ENCODE measurements at regions not wholly inside any gene's neighbourhood (a gene's known extent, or its start where the extent isn't known, plus 50 kb on each side); places are given as distances from the start of the nearest gene placed in this dataset.

DNA sequence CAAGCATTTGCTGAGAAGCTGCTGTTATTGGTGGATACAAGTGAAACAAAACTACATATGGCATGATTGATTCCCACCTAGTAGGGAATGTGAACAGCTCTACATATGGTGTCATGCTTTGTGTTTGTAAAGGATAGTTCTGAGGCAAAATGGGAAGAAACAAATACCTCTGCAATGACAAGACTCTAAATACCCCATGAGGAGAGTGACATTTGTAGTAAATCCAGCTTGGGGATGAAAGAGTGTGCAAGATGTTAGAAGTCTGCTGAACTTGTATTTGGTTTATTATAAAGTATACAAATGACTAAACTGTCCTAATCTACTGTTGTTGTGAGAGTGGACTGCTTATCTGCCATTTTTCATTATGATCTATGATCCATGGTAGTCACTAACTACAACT, 120.8 kb upstream of the HS3ST1 start:
- H3K27ac ChIP-seq, result no peak overlapping the region
- no peak for DNase-seq (ENCODE audit: low spot score in 2 of 2)
- no peaks in the 10 kb centered on the region for H3K36me3 ChIP-seq
- no peak overlapping the region for H3K4me3 ChIP-seq
- no peaks in the 10 kb centered on the region for H3K9me3 ChIP-seq
- no peaks in the 10 kb centered on the region for H3K4me1 ChIP-seq
- H3K27me3 ChIP-seq, result no peaks in the 10 kb centered on the region
- TF ChIP-seq, protein P1, sequence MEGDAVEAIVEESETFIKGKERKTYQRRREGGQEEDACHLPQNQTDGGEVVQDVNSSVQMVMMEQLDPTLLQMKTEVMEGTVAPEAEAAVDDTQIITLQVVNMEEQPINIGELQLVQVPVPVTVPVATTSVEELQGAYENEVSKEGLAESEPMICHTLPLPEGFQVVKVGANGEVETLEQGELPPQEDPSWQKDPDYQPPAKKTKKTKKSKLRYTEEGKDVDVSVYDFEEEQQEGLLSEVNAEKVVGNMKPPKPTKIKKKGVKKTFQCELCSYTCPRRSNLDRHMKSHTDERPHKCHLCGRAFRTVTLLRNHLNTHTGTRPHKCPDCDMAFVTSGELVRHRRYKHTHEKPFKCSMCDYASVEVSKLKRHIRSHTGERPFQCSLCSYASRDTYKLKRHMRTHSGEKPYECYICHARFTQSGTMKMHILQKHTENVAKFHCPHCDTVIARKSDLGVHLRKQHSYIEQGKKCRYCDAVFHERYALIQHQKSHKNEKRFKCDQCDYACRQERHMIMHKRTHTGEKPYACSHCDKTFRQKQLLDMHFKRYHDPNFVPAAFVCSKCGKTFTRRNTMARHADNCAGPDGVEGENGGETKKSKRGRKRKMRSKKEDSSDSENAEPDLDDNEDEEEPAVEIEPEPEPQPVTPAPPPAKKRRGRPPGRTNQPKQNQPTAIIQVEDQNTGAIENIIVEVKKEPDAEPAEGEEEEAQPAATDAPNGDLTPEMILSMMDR (IDR thresholded peaks at IDR 0.05), result no peak
- no peak for TF ChIP-seq EP300 (IDR thresholded peaks at IDR 0.05)
- no peak for TF ChIP-seq POLR2A (IDR thresholded peaks at IDR 0.05)

DNA sequence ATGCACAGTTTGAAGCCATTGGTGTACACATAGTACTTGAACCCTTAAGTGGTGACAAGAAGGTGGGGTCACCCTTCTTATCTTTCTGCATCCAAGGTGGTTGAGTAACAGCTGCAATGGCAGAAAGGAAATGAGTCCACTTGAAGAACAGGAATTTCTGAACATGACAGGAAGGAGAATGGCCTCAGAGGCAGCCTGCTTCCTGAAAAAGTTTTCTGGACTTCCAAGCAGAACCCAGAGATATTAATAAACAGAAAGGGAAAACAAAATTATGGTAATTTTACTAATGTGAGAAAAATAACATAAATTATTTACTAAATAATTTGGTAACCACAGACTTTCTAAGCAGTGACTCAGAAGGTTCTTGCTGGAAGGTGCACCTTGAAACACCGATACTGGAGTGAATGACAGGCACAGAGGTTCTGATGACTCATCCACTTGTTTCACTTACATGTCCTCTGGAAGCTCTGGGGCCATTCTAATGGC, 119.9 kb upstream of the HS3ST1 start:
- WGBS, 2 donors, result 82 to 83% methylated on average over 1 of the region's 1 CpG
- Histone ChIP-seq H3K27ac (no peak overlapping the region), H3K4me3 (no peak overlapping the region), H3K27me3 (no peaks in the 10 kb centered on the region), H3K4me1 (peaks cover 0 to 6% (median 1%) of the 10 kb centered on the region in 4 donors), H3K9me3 (no peaks in the 10 kb centered on the region), H3K36me3 (no peaks in the 10 kb centered on the region)
- TF ChIP-seq, protein P1 (IDR thresholded peaks at IDR 0.05), result no peak
- TF ChIP-seq EP300 (IDR thresholded peaks at IDR 0.05), result no peak
- TF ChIP-seq POLR2A (IDR thresholded peaks at IDR 0.05), result no peak
- no peak for DNase-seq (ENCODE audit: low spot score in 2 of 2)

DNA sequence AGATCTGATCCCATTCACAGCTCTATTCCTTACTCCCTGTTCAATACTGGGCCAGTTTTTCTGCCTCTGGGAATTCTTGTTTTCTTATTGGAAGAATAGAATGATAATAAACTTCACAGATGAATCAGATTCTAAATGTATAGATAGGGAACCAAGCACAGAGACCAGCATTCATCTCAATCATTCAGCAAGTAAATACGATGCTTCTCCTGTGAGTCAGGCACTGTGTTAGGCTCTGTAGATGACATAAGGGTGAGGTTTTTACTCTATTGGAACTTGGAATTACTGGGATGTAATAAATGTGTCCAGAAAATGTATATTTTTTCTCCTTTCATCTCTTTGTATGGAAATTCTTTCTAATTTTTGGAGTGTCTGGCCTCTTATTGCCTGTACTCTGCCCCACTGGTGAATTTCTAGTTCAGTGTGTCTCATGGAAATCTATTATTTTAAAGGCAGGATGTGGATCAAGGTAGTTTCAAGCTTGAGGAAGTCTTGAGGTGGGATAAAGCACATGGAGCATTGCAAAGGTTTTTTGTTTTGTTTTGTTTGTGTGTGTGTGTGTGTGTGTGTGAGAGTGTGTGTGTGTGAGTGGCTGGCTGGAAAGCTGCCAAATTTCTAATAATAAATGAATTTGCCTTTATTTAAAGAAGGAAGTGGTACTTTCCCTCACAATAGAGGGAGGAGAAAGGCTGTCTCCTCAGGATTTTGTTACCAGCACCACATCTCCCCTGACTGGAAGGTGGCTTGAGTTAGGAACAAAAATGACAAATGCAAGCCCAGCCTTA, 117.9 kb upstream of the HS3ST1 start:
- DNase-seq (ENCODE audit: low spot score in 2 of 2), result no peak
- Histone ChIP-seq H3K4me3 (no peak overlapping the region), H3K4me1 (peaks cover 0 to 7% (median 3%) of the 10 kb centered on the region in 4 donors), H3K27me3 (no peaks in the 10 kb centered on the region), H3K27ac (no peak overlapping the region), H3K9me3 (no peaks in the 10 kb centered on the region), H3K36me3 (no peaks in the 10 kb centered on the region)
- no peak for TF ChIP-seq POLR2A (IDR thresholded peaks at IDR 0.05)
- TF ChIP-seq, protein P1 (IDR thresholded peaks at IDR 0.05), result no peak
- no peak for TF ChIP-seq EP300 (IDR thresholded peaks at IDR 0.05)
- 87 to 100% methylated on average over 1 of the region's 1 CpG for WGBS, 2 donors

DNA sequence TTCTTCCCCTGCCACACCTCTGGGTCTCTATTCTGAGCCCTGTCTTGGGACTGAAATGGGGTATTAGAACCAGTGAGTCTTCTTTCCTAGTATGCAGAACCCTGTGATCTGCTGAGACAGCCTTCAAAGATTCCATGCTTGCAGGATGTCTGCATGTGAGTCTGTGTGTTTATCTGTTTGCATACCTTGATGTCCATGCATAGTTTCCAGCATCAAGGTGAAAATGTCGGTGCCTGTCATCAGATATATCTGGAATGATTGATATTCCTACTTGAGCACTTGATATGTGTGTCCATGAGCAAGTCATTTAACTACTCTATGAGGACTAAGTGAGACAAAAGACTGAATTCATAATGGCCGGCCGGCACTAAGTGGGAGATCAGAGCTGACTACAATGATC, 117.0 kb upstream of the HS3ST1 start:
- no peak overlapping the region for H3K4me3 ChIP-seq
- peaks cover 0 to 7% (median 3%) of the 10 kb centered on the region in 4 donors for H3K4me1 ChIP-seq
- no peak for DNase-seq (ENCODE audit: low spot score in 2 of 2)
- no peaks in the 10 kb centered on the region for H3K36me3 ChIP-seq
- WGBS, 2 donors, result 90% methylated on average over 3 of the region's 3 CpGs
- H3K27me3 ChIP-seq, result no peaks in the 10 kb centered on the region
- H3K27ac ChIP-seq, result no peak overlapping the region
- TF ChIP-seq POLR2A (IDR thresholded peaks at IDR 0.05), result no peak
- no peak for TF ChIP-seq EP300 (IDR thresholded peaks at IDR 0.05)
- TF ChIP-seq, protein P1 (IDR thresholded peaks at IDR 0.05), result no peak
- no peaks in the 10 kb centered on the region for H3K9me3 ChIP-seq

DNA sequence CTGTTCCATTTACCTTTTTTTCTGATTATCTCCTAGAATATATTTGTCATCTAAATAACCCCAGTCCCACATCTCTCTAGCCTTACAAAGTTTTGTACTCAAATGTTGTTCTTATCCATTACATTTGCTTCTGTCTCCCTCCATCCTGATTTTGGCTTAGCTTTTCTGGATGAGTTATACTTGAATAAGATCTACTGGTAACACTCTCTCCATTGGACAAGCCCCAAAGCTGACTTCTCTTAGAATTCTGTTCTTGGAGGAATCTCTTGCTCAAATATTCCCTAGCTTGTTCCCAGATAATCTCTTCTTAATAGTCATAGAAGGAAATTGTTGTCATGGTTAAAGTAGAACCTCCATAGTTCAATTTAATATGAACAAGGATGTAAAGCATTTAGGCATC, 115.5 kb upstream of the HS3ST1 start:
- Histone ChIP-seq H3K27me3 (no peaks in the 10 kb centered on the region), H3K36me3 (no peaks in the 10 kb centered on the region), H3K27ac (peak overlapping the region in 1 of 4 donors; percentile 28), H3K4me1 (peaks cover 0 to 7% (median 3%) of the 10 kb centered on the region in 4 donors), H3K4me3 (no peak overlapping the region), H3K9me3 (no peaks in the 10 kb centered on the region)
- TF ChIP-seq, protein P1 (IDR thresholded peaks at IDR 0.05), result no peak
- TF ChIP-seq POLR2A (IDR thresholded peaks at IDR 0.05) (no peak), EP300 (IDR thresholded peaks at IDR 0.05) (no peak)
- no peak for DNase-seq (ENCODE audit: low spot score in 2 of 2)

All from tibial nerve (tissue), 4 donors.